Gastroesophageal sphincter (tissue), 4 donors: ENCODE measurements at regions not wholly inside any gene's neighbourhood (a gene's known extent, or its start where the extent isn't known, plus 50 kb on each side); places are given as distances from the start of the nearest gene placed in this dataset.
"Not testable (repeated sequence)": the region's sequence is repeated elsewhere in the genome, so short reads cannot be mapped to it uniquely, and the experiment has no call there.

Experiments
- ATAC-seq: fragments of 150-250 bp; one replicate; pipeline ENCODE4 v1.9.1; 2016; ENCODE audit warnings: mild to moderate bottlenecking, moderate library complexity
- H3K27ac ChIP-seq, 4 donors: fragments of 200-600 bp; sonication (generic) in 3 of 4; 1 replicate in 3 of 4; 2 replicates in 1 of 4; pipeline ENCODE4 v1.5.1; 2016 to 2019
- H3K27me3 ChIP-seq: fragments of 200-600 bp; sonication (generic); one replicate; pipeline ENCODE4 v1.5.1; 2019
- H3K36me3 ChIP-seq, 2 donors: fragments of 200-600 bp; sonication (generic); one replicate each; pipeline ENCODE4 v1.5.1; 2019; ENCODE audit warnings: control low read depth in 1 of 2
- H3K4me1 ChIP-seq, 3 donors: fragments of 200-600 bp; sonication (generic); 1 replicate in 2 of 3; 2 replicates in 1 of 3; pipeline ENCODE4 v1.5.1; 2016 to 2019; ENCODE audit warnings: control low read depth in 2 of 3
- H3K4me3 ChIP-seq, 2 donors: fragments of 200-600 bp; sonication (generic); one replicate each; pipeline ENCODE4 v1.5.1; 2019; ENCODE audit warnings: mild to moderate bottlenecking in 1 of 2, moderate library complexity in 1 of 2
- H3K9me3 ChIP-seq, 3 donors: fragments of 200-600 bp; sonication (generic); one replicate each; pipeline ENCODE4 v1.5.1; 2017 to 2019; ENCODE audit warnings: control low read depth in 2 of 3
- EP300 ChIP-seq: sonication (generic); formaldehyde crosslinking; IDR thresholded peaks from one replicate; pipeline ENCODE4 v1.6.1; 2017; ENCODE audit warnings: antibody characterized with exemption, mild to moderate bottlenecking
- POLR2A ChIP-seq, 2 donors: fragments of 450-650 bp; IDR thresholded peaks; one replicate each; pipeline ENCODE4 v1.6.1; 2017; ENCODE audit warnings: antibody characterized with exemption in 2 of 2, mild to moderate bottlenecking in 2 of 2, moderate library complexity in 1 of 2
- POLR2AphosphoS5 ChIP-seq: sonication (generic); formaldehyde crosslinking; IDR thresholded peaks from one replicate; pipeline ENCODE4 v1.6.1; 2017; ENCODE audit warnings: antibody characterized with exemption
- WGBS, 2 donors: methylation state at CpG; one replicate each; pipeline ENCODE4 v1.1.5; 2018; ENCODE audit warnings: low coverage in 1 of 2; 5-methylcytosine and 5-hydroxymethylcytosine counted together
- TF ChIP-seq, protein P1 (sequence below), 4 experiments: fragments of 200-600 bp in 2 of 4; fragments of 450-650 bp in 2 of 4; sonication (generic) in 1 of 4; IDR thresholded peaks; one replicate each; pipeline ENCODE4 v1.5.1; 2017 to 2019; ENCODE audit warnings: antibody characterized with exemption in 4 of 4, mild to moderate bottlenecking in 2 of 4, moderate library complexity in 2 of 4

DNA sequence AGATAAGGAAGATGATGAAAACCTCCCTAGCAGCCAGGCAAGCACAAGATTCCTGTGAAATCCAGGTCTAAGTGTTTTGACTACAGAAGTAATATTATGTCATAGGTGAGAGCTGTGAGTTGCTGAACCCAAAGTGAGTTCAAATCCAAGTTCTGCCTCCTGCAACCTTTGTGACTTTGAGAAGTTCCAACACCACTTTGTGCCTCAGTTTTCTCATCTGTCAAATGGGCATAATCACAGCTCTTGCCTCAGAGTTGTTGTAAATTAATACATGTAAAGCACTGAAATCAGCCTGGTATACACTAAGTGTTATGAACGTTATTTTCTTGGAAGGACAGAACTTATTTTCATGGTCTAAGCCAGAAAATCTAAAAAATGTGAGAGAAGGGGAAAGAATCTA lies 210.3 kb upstream of the FRG2C start:
- H3K27me3 ChIP-seq, H3K4me1 ChIP-seq, H3K36me3 ChIP-seq, H3K27ac ChIP-seq, H3K9me3 ChIP-seq, ATAC-seq, H3K4me3 ChIP-seq: not testable (repeated sequence)
- WGBS, 2 donors: 83 to 100% methylated on average over 1 of the region's 1 CpG

- not testable (repeated sequence) for H3K9me3 ChIP-seq, H3K27ac ChIP-seq, H3K4me1 ChIP-seq, H3K36me3 ChIP-seq, H3K27me3 ChIP-seq, ATAC-seq, H3K4me3 ChIP-seq
- WGBS, 2 donors: 81 to 88% methylated on average over 4 of the region's 4 CpGs
These were observed 189.6 kb upstream of the FRG2C start for GRCh38 chr3:75474530-75474929.

- H3K4me1 ChIP-seq, H3K36me3 ChIP-seq, H3K27ac ChIP-seq, H3K9me3 ChIP-seq, ATAC-seq, H3K4me3 ChIP-seq, H3K27me3 ChIP-seq: not testable (repeated sequence)
- 71 to 83% methylated on average over 1 of the region's 2 CpGs for WGBS, 2 donors
These were observed 167.5 kb upstream of the FRG2C start for GRCh38 chr3:75496600-75496999.

DNA sequence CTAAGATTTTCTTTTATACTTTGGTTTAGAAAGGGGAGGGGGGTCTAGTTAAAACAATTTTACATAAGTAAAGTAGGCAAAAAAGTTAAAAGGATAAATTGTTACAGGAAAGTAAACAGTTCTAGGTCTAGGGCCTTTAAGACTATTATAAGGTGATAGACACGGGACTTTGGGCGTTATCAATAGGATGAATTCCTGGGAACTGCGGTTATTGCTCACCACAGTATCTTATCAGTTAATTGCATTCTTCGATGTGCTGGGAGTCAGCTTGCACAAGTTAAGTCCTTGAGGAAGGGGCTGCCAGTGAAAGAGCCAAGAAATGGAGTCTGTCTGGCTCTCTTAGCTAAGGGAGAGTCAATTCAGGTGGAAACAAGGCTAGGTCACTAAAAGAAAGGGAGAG lies 163.8 kb upstream of the FRG2C start:
- not testable (repeated sequence) for ATAC-seq, H3K36me3 ChIP-seq, H3K4me3 ChIP-seq, H3K4me1 ChIP-seq, H3K9me3 ChIP-seq, H3K27me3 ChIP-seq, H3K27ac ChIP-seq
- WGBS, 2 donors: 45% methylated on average over 4 of the region's 4 CpGs; no CpG with 5 or more reads in 1 of the 2 donors

GRCh38 chr3:75502171-75502570 lies 162.0 kb upstream of the FRG2C start:
- not testable (repeated sequence) for H3K4me3 ChIP-seq, H3K4me1 ChIP-seq

DNA sequence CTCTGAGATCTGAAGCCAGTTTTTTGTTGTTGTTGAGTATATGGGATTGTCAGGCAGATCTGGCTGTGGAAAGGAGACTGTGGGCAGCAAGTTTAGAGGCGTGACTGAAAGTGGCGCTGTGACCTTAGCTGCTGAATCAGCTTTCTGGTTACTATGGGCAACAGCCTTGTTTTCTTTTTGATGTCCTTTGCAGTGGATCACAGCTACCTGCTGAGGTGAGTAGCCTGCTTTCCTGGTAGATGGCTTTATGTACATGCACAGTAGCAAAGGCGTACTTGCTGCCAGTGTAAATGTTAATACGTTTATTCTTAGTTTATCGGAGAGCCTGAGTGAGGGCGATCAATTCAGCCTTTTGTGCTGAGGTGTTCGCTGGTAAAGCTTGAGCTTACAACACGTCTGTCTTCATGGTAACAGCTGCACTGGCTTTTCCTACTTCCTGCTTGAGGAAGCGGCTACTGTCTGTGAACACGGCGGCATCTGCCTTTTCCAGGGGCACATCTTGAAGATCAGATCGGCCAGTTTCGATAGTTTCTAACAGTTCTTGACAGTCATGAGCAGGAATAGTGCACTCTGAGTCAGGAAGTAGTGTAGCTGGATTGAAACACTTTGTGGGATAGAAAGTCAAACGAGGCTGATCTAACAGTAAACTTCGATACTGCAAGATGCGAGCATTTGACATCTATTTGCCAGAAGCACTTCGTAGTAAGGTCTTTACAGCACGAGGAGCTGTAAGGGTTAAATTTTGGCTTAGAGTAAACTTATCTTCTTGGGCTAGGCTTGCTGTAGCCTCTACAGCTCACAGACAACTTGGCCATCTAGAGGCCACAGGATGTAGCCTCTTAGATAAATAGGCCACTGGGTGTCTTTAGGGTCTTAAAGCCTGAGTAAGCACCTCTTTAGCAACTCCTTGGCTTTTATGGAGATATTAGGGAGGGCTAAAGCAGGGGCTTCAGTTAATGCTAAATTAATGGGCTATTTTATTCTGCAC lies 161.1 kb upstream of the FRG2C start:
- not testable (repeated sequence) for H3K9me3 ChIP-seq, H3K4me1 ChIP-seq, H3K27ac ChIP-seq, ATAC-seq, H3K27me3 ChIP-seq, H3K36me3 ChIP-seq
- H3K4me3 ChIP-seq: peak overlapping the region in 1 of 2 donors; percentile 19
- 12 to 17% methylated on average over 5 to 13 of the region's 18 CpGs for WGBS, 2 donors

More at GRCh38 chr3:75502171-75502570, 162.0 kb upstream of the FRG2C start:
- H3K36me3 ChIP-seq, ATAC-seq, H3K27ac ChIP-seq, H3K27me3 ChIP-seq, H3K9me3 ChIP-seq: not testable (repeated sequence)
- 86 to 94% methylated on average over 6 to 7 of the region's 9 CpGs for WGBS, 2 donors

GRCh38 chr3:75506603-75507002 lies 157.5 kb upstream of the FRG2C start:
- 39 to 50% methylated on average over 4 to 5 of the region's 21 CpGs for WGBS, 2 donors
- H3K9me3 ChIP-seq: peaks cover 0 to 28% (median 0%) of the 10 kb centered on the region in 3 donors
- no peak for ATAC-seq
- H3K4me1 ChIP-seq: no peaks in the 10 kb centered on the region
- no peaks in the 10 kb centered on the region for H3K27me3 ChIP-seq
- no peak overlapping the region for H3K4me3 ChIP-seq
- no peaks in the 10 kb centered on the region for H3K36me3 ChIP-seq
- H3K27ac ChIP-seq: no peak overlapping the region
- TF ChIP-seq, protein P1, sequence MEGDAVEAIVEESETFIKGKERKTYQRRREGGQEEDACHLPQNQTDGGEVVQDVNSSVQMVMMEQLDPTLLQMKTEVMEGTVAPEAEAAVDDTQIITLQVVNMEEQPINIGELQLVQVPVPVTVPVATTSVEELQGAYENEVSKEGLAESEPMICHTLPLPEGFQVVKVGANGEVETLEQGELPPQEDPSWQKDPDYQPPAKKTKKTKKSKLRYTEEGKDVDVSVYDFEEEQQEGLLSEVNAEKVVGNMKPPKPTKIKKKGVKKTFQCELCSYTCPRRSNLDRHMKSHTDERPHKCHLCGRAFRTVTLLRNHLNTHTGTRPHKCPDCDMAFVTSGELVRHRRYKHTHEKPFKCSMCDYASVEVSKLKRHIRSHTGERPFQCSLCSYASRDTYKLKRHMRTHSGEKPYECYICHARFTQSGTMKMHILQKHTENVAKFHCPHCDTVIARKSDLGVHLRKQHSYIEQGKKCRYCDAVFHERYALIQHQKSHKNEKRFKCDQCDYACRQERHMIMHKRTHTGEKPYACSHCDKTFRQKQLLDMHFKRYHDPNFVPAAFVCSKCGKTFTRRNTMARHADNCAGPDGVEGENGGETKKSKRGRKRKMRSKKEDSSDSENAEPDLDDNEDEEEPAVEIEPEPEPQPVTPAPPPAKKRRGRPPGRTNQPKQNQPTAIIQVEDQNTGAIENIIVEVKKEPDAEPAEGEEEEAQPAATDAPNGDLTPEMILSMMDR (IDR thresholded peaks at IDR 0.05): no peak
- TF ChIP-seq EP300 (no peak), POLR2A (IDR thresholded peaks at IDR 0.05) (no peak), POLR2AphosphoS5 (no peak)

- not testable (repeated sequence) for ATAC-seq, H3K4me3 ChIP-seq, H3K4me1 ChIP-seq, H3K36me3 ChIP-seq, H3K27ac ChIP-seq, H3K27me3 ChIP-seq
- peaks cover 0 to 41% (median 0%) of the 10 kb centered on the region in 3 donors for H3K9me3 ChIP-seq
- WGBS, 2 donors: 93 to 100% methylated on average over 2 of the region's 2 CpGs
These were observed 156.2 kb upstream of the FRG2C start for GRCh38 chr3:75507956-75508355.

DNA sequence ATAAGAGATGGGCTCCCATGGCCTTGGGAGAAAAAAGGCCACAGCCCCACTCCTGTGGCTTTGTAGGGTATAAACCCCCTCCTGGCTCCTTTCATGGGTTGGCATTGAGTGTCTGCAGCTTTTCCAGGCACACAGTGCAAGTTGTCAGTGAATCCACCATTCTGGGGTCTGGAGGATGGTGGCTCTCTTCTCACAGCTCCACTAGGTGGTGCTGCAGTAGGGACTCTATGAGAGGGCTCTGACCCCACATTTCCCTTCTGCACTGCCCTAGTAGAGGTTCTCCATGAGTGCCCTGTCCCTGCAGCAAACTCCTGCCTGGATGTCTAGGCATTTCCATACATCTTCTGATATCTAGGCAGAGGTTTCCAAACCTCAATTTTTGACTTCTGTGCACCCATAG lies 136.5 kb upstream of the FRG2C start:
- not testable (repeated sequence) for H3K4me1 ChIP-seq, ATAC-seq, H3K4me3 ChIP-seq, H3K36me3 ChIP-seq, H3K9me3 ChIP-seq, H3K27me3 ChIP-seq, H3K27ac ChIP-seq

DNA sequence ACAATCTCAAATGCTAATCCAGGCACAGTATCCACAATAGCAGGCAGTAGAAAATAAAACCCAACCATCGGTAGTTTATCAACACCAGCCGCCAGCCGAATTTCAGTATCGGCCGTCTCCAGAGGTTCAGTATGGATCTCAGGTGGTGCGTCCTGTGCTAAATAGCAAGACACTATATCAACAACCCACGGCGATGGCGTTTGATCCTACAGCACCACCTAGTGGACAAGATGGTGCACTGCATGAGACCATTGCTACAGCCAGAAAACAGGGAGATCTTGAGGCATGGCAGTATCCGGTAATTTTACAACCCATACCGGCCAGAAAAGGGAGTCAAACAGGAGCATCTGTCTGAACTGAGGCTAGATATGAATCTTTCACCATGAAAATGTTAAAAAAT lies 112.0 kb upstream of the FRG2C start:
- not testable (repeated sequence) for H3K4me1 ChIP-seq, H3K27ac ChIP-seq, H3K4me3 ChIP-seq, H3K9me3 ChIP-seq, H3K36me3 ChIP-seq, ATAC-seq, H3K27me3 ChIP-seq
- WGBS, 2 donors: 36 to 51% methylated on average over 4 to 11 of the region's 11 CpGs

DNA sequence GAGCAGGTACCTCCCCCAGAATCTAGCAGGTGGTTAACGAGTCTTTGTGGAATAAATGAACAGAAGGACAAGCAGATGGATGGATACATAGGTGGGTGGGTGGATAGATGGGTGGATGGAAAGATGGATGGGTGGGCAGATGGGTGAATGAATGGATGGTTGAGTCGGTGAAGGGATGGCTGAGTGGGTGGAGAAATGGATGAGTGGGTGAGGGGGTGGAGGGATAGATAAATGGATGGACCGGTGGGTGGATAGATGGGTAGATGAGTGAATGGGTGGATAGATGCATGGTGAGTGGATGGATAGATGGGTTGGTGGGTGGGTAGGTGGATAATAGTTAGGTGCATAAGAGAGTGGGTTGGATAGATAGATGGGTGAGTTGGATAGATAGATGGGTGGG lies 99.7 kb upstream of the FRG2C start:
- not testable (repeated sequence) for H3K4me3 ChIP-seq, H3K27ac ChIP-seq, ATAC-seq, H3K27me3 ChIP-seq, H3K4me1 ChIP-seq, H3K9me3 ChIP-seq, H3K36me3 ChIP-seq
- WGBS, 2 donors: 76 to 94% methylated on average over 3 of the region's 3 CpGs

DNA sequence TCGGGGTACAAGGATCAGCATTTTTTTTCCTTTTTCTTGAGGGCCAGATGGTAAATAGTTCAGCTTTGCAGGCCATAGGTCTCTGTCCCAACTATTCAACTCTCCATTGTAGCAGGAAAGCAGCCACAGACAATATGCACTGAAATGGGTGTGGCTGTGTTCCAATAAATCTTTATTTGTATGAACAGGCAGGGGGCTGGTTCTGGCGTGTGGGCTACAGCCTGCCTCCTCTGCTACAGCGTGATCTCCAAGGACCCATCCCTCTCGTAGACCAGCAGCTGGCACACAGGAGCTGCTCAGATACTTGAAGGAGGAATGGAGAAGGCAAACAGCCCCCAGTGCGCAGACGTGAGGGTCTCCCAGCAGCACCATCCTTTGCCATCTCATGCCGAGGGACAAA lies 91.8 kb upstream of the FRG2C start:
- H3K27me3 ChIP-seq, H3K9me3 ChIP-seq, H3K4me3 ChIP-seq, H3K4me1 ChIP-seq, H3K36me3 ChIP-seq, ATAC-seq, H3K27ac ChIP-seq: not testable (repeated sequence)
- WGBS, 2 donors: 49% methylated on average over 3 of the region's 7 CpGs; no CpG with 5 or more reads in 1 of the 2 donors
